Mesodermal cell (in vitro differentiated cells): ENCODE measurements at regions not wholly inside any gene's neighbourhood (a gene's known extent, or its start where the extent isn't known, plus 50 kb on each side); places are given as distances from the start of the nearest gene placed in this dataset.
A peak's percentile ranks its signal among the peaks of the same experiment; 100 is the strongest.
"Not testable (repeated sequence)": the region's sequence is repeated elsewhere in the genome, so short reads cannot be mapped to it uniquely, and the experiment has no call there.

ENCODE experiments used
- H3K27ac ChIP-seq: 2 replicates; pipeline ENCODE4 v1.7.0; 2013; ENCODE audit warnings: mild to moderate bottlenecking, low read depth, low read length, moderate library complexity; ENCODE audit not compliant: severe bottlenecking
- H3K36me3 ChIP-seq: 2 replicates; pipeline ENCODE4 v1.7.1; 2013; ENCODE audit warnings: mild to moderate bottlenecking, low read length, moderate library complexity; ENCODE audit not compliant: control insufficient read depth, insufficient read depth
- H3K4me1 ChIP-seq: one replicate; pipeline ENCODE4 v1.7.1; 2013; ENCODE audit warnings: mild to moderate bottlenecking, low read length; ENCODE audit not compliant: insufficient read depth, control insufficient read depth, poor library complexity, severe bottlenecking
- H3K4me3 ChIP-seq: 2 replicates; pipeline ENCODE4 v1.7.0; 2013; ENCODE audit warnings: low read length, control low read depth, mild to moderate bottlenecking; ENCODE audit not compliant: insufficient read depth, poor library complexity, severe bottlenecking; ENCODE audit errors: extremely low read depth
- H3K9me3 ChIP-seq: 2 replicates; pipeline ENCODE4 v1.7.1; 2013; ENCODE audit warnings: mild to moderate bottlenecking, low read length, moderate library complexity; ENCODE audit not compliant: control insufficient read depth
- whole genome bisulfite sequencing, 2 experiments: methylation state at CpG; one replicate each; pipeline ENCODE4 v1.1.5; 2013; ENCODE audit warnings: missing lambda C conversion rate in 2 of 2; ENCODE audit not compliant: insufficient coverage in 2 of 2; 5-methylcytosine and 5-hydroxymethylcytosine counted together

- Histone ChIP-seq H3K9me3 (no peaks in the 10 kb centered on the region), H3K36me3 (no peaks in the 10 kb centered on the region), H3K27ac (no peak overlapping the region), H3K4me1 (peaks cover 12% of the 10 kb centered on the region), H3K4me3 (no peak overlapping the region)
- 90 to 96% methylated on average over 12 to 14 of the region's 15 CpGs for WGBS, 2 experiments
These were observed 379.1 kb downstream of the TCERG1L start for GRCh38 chr10:130932326-130933007.

GRCh38 chr10:130933008-130933390, 378.5 kb downstream of the TCERG1L start:
- Histone ChIP-seq H3K4me1 (peaks cover 12% of the 10 kb centered on the region), H3K27ac (no peak overlapping the region), H3K4me3 (no peak overlapping the region), H3K9me3 (no peaks in the 10 kb centered on the region), H3K36me3 (no peaks in the 10 kb centered on the region)
- 83 to 88% methylated on average over 5 of the region's 5 CpGs for WGBS, 2 experiments

GRCh38 chr10:130934293-130935127, 377.0 kb downstream of the TCERG1L start:
- Histone ChIP-seq H3K4me1 (peaks cover 12% of the 10 kb centered on the region), H3K9me3 (no peaks in the 10 kb centered on the region), H3K4me3 (no peak overlapping the region), H3K36me3 (no peaks in the 10 kb centered on the region), H3K27ac (peak overlapping the region; percentile 41)
- WGBS, 2 experiments = 79 to 80% methylated on average over 7 to 9 of the region's 13 CpGs

GRCh38 chr10:130935128-130935439, 376.4 kb downstream of the TCERG1L start:
- Histone ChIP-seq H3K27ac (no peak overlapping the region), H3K9me3 (no peaks in the 10 kb centered on the region), H3K4me3 (no peak overlapping the region), H3K4me1 (peaks cover 12% of the 10 kb centered on the region), H3K36me3 (no peaks in the 10 kb centered on the region)
- WGBS, 2 experiments = 61 to 74% methylated on average over 3 to 5 of the region's 5 CpGs

GRCh38 chr10:130935897-130936550, 375.5 kb downstream of the TCERG1L start:
- Histone ChIP-seq H3K27ac (no peak overlapping the region), H3K9me3 (no peaks in the 10 kb centered on the region), H3K4me3 (no peak overlapping the region), H3K4me1 (peaks cover 12% of the 10 kb centered on the region), H3K36me3 (no peaks in the 10 kb centered on the region)
- WGBS, 2 experiments = 83% methylated on average over 6 to 9 of the region's 9 CpGs

GRCh38 chr10:130936851-130937250, 374.7 kb downstream of the TCERG1L start:
- Histone ChIP-seq H3K4me3 (no peak overlapping the region), H3K27ac (no peak overlapping the region)
- WGBS, 2 experiments = 87 to 100% methylated on average over 4 to 5 of the region's 5 CpGs

GRCh38 chr10:130938051-130938450, 373.5 kb downstream of the TCERG1L start:
- 89 to 92% methylated on average over 11 of the region's 11 CpGs for WGBS, 2 experiments
- no peaks in the 10 kb centered on the region for H3K9me3 ChIP-seq

More at GRCh38 chr10:130936851-130937250, 374.7 kb downstream of the TCERG1L start:
- no peaks in the 10 kb centered on the region for H3K36me3 ChIP-seq
- peaks cover 12% of the 10 kb centered on the region for H3K4me1 ChIP-seq
- no peaks in the 10 kb centered on the region for H3K9me3 ChIP-seq

GRCh38 chr10:130938891-130939290, 372.6 kb downstream of the TCERG1L start:
- not testable (repeated sequence) for H3K27ac ChIP-seq, H3K4me3 ChIP-seq, H3K36me3 ChIP-seq, H3K9me3 ChIP-seq
- 93 to 97% methylated on average over 7 of the region's 7 CpGs for WGBS, 2 experiments
- H3K4me1 ChIP-seq = peaks cover 12% of the 10 kb centered on the region

More at GRCh38 chr10:130938051-130938450, 373.5 kb downstream of the TCERG1L start:
- Histone ChIP-seq H3K36me3 (no peaks in the 10 kb centered on the region), H3K27ac (no peak overlapping the region), H3K4me1 (peaks cover 12% of the 10 kb centered on the region), H3K4me3 (no peak overlapping the region)

- Histone ChIP-seq H3K27ac (no peak overlapping the region), H3K36me3 (no peaks in the 10 kb centered on the region), H3K9me3 (no peaks in the 10 kb centered on the region), H3K4me1 (no peaks in the 10 kb centered on the region), H3K4me3 (no peak overlapping the region)
- WGBS, 2 experiments = 88 to 93% methylated on average over 10 of the region's 10 CpGs
These were observed 369.6 kb downstream of the TCERG1L start for GRCh38 chr10:130941886-130942285.

- 90% methylated on average over 2 of the region's 5 CpGs; no CpG with 5 or more reads in 1 of the 2 experiments for WGBS, 2 experiments
- Histone ChIP-seq H3K36me3 (no peaks in the 10 kb centered on the region), H3K27ac (no peak overlapping the region), H3K9me3 (no peaks in the 10 kb centered on the region), H3K4me1 (no peaks in the 10 kb centered on the region), H3K4me3 (no peak overlapping the region)
These were observed 359.4 kb downstream of the TCERG1L start for GRCh38 chr10:130952086-130952485.
